ENCODE measurements at regions not wholly inside any gene's neighbourhood (a gene's known extent, or its start where the extent isn't known, plus 50 kb on each side); places are given as distances from the start of the nearest gene placed in this dataset.
"Not testable (repeated sequence)": the region's sequence is repeated elsewhere in the genome, so short reads cannot be mapped to it uniquely, and the experiment has no call there.

GRCh38 chr6:73989428-73989827 is 293.4 kb downstream of the CD109 start:
- DNase-seq (ENCODE audit: low spot score), result no peak
- ChIA-PET CTCF (interaction anchor here (0.6 kb wide), 1 partner anchor 43 kb away, joined by 7 read pairs; no protein-coding TSS in a partner anchor), POLR2A (ENCODE audit: low non-redundant PET) (no interaction called here)
- TF ChIP-seq, protein P1, sequence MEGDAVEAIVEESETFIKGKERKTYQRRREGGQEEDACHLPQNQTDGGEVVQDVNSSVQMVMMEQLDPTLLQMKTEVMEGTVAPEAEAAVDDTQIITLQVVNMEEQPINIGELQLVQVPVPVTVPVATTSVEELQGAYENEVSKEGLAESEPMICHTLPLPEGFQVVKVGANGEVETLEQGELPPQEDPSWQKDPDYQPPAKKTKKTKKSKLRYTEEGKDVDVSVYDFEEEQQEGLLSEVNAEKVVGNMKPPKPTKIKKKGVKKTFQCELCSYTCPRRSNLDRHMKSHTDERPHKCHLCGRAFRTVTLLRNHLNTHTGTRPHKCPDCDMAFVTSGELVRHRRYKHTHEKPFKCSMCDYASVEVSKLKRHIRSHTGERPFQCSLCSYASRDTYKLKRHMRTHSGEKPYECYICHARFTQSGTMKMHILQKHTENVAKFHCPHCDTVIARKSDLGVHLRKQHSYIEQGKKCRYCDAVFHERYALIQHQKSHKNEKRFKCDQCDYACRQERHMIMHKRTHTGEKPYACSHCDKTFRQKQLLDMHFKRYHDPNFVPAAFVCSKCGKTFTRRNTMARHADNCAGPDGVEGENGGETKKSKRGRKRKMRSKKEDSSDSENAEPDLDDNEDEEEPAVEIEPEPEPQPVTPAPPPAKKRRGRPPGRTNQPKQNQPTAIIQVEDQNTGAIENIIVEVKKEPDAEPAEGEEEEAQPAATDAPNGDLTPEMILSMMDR (conservative IDR thresholded peaks at IDR 0.05; ENCODE audit: low read depth), result no peak
- H3K27ac ChIP-seq, result no peak overlapping the region

- ChIA-PET POLR2A (ENCODE audit: low non-redundant PET) (no interaction called here), CTCF (interaction anchor here (0.5 to 0.7 kb wide), 5 partner anchors 188 to 1220 kb away, joined by 3 to 14 read pairs (median 4); partner anchors contain the start of gene COL12A1)
- no peak overlapping the region for H3K27ac ChIP-seq
- TF ChIP-seq, protein P1 (conservative IDR thresholded peaks at IDR 0.05; ENCODE audit: low read depth), result no peak
- peak; percentile 5 for DNase-seq (ENCODE audit: low spot score)
These were observed 289.9 kb downstream of the CD109 start for GRCh38 chr6:73985891-73986290.

DNA sequence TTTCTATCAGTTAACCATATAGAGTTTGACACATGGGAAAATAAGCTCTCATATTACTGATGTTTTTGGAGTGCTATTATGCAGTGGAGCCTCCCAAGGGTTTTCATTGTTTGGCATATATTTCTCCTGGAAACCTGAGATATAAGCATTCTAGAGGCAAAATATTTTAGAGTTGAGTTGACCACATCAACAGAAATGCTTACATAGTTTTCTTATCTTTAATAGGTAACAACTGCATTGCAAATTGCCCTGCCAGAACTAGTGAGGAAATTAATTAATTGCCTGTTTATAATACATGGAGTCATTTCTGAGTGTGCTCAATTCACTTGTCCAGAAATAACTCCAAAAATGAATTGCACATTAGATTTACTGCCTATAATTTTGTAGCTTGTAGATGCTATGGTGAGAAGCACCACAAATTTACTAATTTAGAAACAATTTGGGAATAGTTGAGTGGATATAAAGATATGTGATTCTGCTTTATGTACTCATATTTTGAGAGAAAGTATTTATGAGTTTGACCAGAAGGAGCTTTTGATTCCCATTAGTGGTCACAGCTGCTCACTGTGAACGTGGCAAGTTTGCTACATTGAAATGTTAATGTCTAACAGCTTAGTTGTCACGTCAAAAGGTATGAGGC is 288.7 kb downstream of the CD109 start:
- POLR2A ChIA-PET (ENCODE audit: low non-redundant PET), result no interaction called here
- no peak overlapping the region for H3K27ac ChIP-seq
- DNase-seq (ENCODE audit: low spot score), result no peak
- CTCF ChIA-PET, result no interaction called here
- TF ChIP-seq, protein P1 (conservative IDR thresholded peaks at IDR 0.05; ENCODE audit: low read depth), result no peak

GRCh38 chr6:73983367-73983766 is 287.4 kb downstream of the CD109 start:
- POLR2A ChIA-PET (ENCODE audit: low non-redundant PET), result no interaction called here
- TF ChIP-seq, protein P1 (conservative IDR thresholded peaks at IDR 0.05; ENCODE audit: low read depth), result no peak
- H3K27ac ChIP-seq, result no peak overlapping the region
- no peak for DNase-seq (ENCODE audit: low spot score)
- CTCF ChIA-PET, result no interaction called here

DNA sequence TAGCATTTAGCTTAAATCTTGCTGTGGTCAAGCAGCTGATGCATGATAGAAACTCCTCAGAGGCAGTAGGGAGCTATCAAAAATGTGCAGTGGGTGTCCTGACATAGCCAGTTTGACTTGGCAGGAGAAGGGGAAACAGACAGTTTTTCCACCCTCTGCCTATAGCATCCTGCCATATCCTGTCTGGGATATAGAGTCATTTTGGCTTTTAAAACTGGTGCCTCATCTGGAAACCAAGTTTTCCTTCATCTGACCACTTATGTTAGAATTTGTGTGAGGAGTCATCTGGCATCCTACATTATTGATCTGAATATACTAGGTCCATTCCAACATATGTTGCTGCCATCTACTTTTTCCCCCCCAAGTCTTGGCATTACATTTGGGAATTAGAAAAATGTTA is 284.1 kb downstream of the CD109 start:
- TF ChIP-seq, protein P1 (conservative IDR thresholded peaks at IDR 0.05; ENCODE audit: low read depth), result no peak
- POLR2A ChIA-PET (ENCODE audit: low non-redundant PET), result no interaction called here
- CTCF ChIA-PET, result interaction anchor here (0.7 kb wide), 1 partner anchor 411 kb away, joined by 5 read pairs; no protein-coding TSS in a partner anchor
- no peak overlapping the region for H3K27ac ChIP-seq
- no peak for DNase-seq (ENCODE audit: low spot score)

DNA sequence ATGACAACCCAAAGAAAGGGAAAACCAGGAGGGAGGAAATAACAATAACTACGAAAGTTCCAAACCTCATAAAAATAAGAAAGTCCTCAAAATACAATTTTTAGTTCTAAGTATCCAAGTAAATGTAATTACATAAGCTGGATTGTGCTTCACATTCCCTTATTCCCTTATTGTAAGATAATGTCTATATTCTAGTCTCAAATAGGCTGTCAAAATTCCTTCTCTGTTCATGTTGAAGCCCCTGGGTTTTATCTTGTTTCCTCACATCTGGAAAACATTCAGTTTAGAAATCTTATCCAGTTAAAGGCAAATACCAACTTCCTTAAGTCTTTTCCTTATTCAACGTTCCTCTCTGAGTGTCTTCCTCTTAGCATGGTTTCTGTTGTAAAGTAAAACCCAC is 282.3 kb downstream of the CD109 start:
- ChIA-PET POLR2A (ENCODE audit: low non-redundant PET) (no interaction called here), CTCF (interaction anchor here (0.6 kb wide), 1 partner anchor 296 kb away, joined by 3 read pairs; no protein-coding TSS in a partner anchor)
- H3K27ac ChIP-seq, result no peak overlapping the region
- TF ChIP-seq, protein P1 (conservative IDR thresholded peaks at IDR 0.05; ENCODE audit: low read depth), result no peak
- DNase-seq (ENCODE audit: low spot score), result no peak

DNA sequence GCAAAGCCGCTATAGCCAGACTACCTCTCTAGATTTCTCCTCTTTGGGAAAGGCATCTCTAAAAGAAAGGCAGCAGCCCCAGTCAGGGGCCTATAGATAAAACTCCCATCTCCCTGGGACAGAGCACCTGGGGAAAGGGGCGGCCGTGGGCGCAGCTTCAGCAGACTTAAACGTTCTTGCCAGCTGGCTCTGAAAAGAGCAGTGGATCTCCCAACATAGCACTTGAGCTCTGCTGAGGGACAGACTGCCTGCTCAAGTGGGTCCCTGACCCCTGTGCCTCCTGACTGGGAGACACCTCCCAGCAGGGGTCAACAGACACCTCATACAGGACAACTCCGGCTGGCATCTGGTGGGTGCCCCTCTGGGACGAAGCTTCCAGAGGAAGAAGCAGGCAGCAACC is 276.5 kb downstream of the CD109 start:
- DNase-seq (ENCODE audit: low spot score); H3K27ac ChIP-seq; CTCF ChIA-PET; POLR2A ChIA-PET (ENCODE audit: low non-redundant PET): not testable (repeated sequence)
